ENCODE measurements at regions not wholly inside any gene's neighbourhood (a gene's known extent, or its start where the extent isn't known, plus 50 kb on each side); places are given as distances from the start of the nearest gene placed in this dataset.

GRCh38 chr3:150296123-150296735 lies 111.9 kb upstream of the TSC22D2 start:
- TF ChIP-seq MAX (CRISPR knock-in tag; IDR thresholded peaks at IDR 0.05), result no peak
- no peak for TF ChIP-seq ZNF398 (CRISPR knock-in tag; IDR thresholded peaks at IDR 0.05)
- no peak for TF ChIP-seq DPF2 (IDR thresholded peaks at IDR 0.05)
- no peak for TF ChIP-seq ILK (tag; IDR thresholded peaks at IDR 0.05; ENCODE audit: borderline replicate concordance, low read depth)
- no peak for TF ChIP-seq NFE2 (IDR thresholded peaks at IDR 0.05; ENCODE audit: low read depth)
- no peak for TF ChIP-seq ZNF668 (CRISPR knock-in tag; IDR thresholded peaks at IDR 0.05)
- TF ChIP-seq RFX5 (IDR thresholded peaks at IDR 0.05; ENCODE audit: low read depth, low read length), result no peak
- TF ChIP-seq ZNF639 (CRISPR knock-in tag; conservative IDR thresholded peaks at IDR 0.05 in 1 of 2, IDR thresholded peaks at IDR 0.05 in 1 of 2), result no peak
- TF ChIP-seq EP300 (IDR thresholded peaks at IDR 0.05; ENCODE audit: low read length), result no peak
